BLaER1 treated with 17β-estradiol and CSF1 and Interleukin-3, amounts not matched to agents 10 nM and 100 nM (cell line): ENCODE measurements at regions not wholly inside any gene's neighbourhood (a gene's known extent, or its start where the extent isn't known, plus 50 kb on each side); places are given as distances from the start of the nearest gene placed in this dataset.
A peak's percentile ranks its signal among the peaks of the same experiment; 100 is the strongest.

ENCODE experiments used
- H3K27ac ChIP-seq, 11 experiments: shearing (Covaris generic); formaldehyde crosslinking; 2 replicates each; pipeline ENCODE4 v1.8.1; 2022
- H3K27me3 ChIP-seq, 11 experiments: shearing (Covaris generic); formaldehyde crosslinking; 2 replicates each; pipeline ENCODE4 v1.8.1; 2022
- H3K36me3 ChIP-seq, 11 experiments: shearing (Covaris generic); formaldehyde crosslinking; 2 replicates each; pipeline ENCODE4 v1.8.1; 2022
- H3K4me1 ChIP-seq, 10 experiments: shearing (Covaris generic); formaldehyde crosslinking; 2 replicates each; pipeline ENCODE4 v1.8.1; 2022
- H3K4me2 ChIP-seq, 11 experiments: shearing (Covaris generic); formaldehyde crosslinking; 2 replicates each; pipeline ENCODE4 v1.8.1; 2022
- H3K4me3 ChIP-seq, 10 experiments: shearing (Covaris generic); formaldehyde crosslinking; 2 replicates each; pipeline ENCODE4 v1.8.1; 2022
- H3K9ac ChIP-seq, 11 experiments: shearing (Covaris generic); formaldehyde crosslinking; 2 replicates each; pipeline ENCODE4 v1.8.1; 2022
- H3K9me3 ChIP-seq, 11 experiments: shearing (Covaris generic); formaldehyde crosslinking; replicated peaks in 1 of 11; 2 replicates each; pipeline ENCODE4 v1.8.1; 2022
- H4K20me1 ChIP-seq, 11 experiments: shearing (Covaris generic); formaldehyde crosslinking; 2 replicates each; pipeline ENCODE4 v1.8.1; 2022
- Cebpa-rat ChIP-seq, 11 experiments: shearing (Covaris generic); IDR thresholded peaks; 2 replicates each; pipeline ENCODE4 v1.8.1; 2022

DNA sequence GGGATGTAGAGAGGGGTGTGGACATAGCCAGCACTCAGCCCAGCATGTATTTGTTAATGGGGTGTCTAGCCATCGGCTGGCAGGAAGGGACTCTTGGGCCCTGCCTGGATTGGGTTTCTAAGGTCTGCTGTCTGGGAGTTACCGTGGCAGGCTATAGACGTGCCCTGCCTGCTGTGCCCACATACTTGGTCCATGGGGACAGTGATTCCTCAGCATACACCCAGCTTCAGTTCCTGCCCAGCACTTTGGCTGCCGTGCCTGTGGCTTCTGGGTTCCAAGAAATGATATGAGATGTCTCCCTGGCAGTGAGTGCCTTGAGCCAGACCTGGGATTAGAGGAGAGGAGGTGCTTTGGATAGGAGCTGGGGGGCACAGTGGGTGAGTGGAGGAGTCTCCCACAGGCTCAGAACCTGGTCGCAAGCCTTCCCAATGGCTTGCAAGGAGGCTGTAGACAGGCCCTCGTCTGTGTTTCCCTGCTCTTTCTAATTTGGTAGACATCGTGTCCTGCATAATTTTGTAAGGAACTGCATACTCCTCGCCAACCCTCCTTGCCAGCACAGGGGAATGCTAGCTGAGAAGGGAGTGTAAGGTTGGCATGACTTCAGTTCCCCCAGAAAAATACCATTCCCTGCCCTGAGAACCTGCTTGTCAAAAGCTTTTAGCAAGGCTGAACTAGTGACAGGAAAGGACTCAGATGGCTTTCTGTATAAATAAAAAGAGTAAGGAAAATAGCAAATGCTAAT is 287.9 kb downstream of the ZSWIM6 start:
- Histone ChIP-seq H3K4me3 (no peak overlapping the region), H3K27ac (peak overlapping the region in 9 of 11 experiments; percentile 8 to 78 (median 49); a peak in 15 of 22 replicates), H3K4me2 (peak overlapping the region; percentile 60 to 90 (median 80)), H3K27me3 (peaks cover 7 to 21% (median 10%) of the 10 kb centered on the region in 11 experiments), H4K20me1 (no peaks in the 10 kb centered on the region), H3K9ac (peak overlapping the region in 6 of 11 experiments; percentile 0 to 63 (median 18); a peak in 8 of 22 replicates), H3K36me3 (no peaks in the 10 kb centered on the region), H3K4me1 (peaks cover 17 to 42% (median 37%) of the 10 kb centered on the region in 10 experiments), H3K9me3 (no peaks in the 10 kb centered on the region)
- TF ChIP-seq Cebpa-rat (IDR thresholded peaks at IDR 0.05): no peak

DNA sequence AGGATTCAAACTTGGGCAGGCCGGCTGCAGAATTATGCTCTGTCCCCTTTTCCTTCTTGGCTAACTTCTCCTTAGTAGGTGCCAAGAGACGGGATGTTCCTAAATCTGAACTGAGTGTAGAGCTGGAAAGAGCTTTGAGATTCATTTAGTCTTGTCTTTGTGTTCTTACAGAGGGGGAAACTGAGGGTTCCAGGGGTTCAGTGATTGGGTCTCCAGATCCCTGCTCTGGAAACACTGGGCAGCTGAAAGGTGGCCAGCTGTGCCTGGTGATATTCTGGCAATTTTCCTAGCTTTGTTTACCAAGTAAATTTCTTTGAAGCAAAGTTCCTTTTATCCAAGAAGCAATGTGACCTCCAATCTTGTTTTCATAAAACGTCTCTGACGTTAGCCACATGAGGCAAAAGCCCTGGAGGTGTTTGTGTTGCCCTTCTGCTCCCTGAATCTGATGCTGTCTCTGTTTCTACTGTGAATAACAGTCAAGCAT is 288.7 kb downstream of the ZSWIM6 start:
- no peak overlapping the region for H3K4me3 ChIP-seq
- TF ChIP-seq Cebpa-rat (IDR thresholded peaks at IDR 0.05): no peak
- no peaks in the 10 kb centered on the region for H3K36me3 ChIP-seq
- H3K4me2 ChIP-seq: peak overlapping the region in 10 of 11 experiments; percentile 60 to 90 (median 83); a peak in 19 of 22 replicates
- peaks cover 25 to 49% (median 45%) of the 10 kb centered on the region in 10 experiments for H3K4me1 ChIP-seq
- no peak overlapping the region; a peak in 1 of 22 replicates for H3K27ac ChIP-seq
- H3K9me3 ChIP-seq: no peaks in the 10 kb centered on the region
- H3K9ac ChIP-seq: no peak overlapping the region
- H4K20me1 ChIP-seq: peaks cover 0 to 4% (median 0%) of the 10 kb centered on the region in 11 experiments; a peak in 4 of 22 replicates
- H3K27me3 ChIP-seq: peaks cover 12 to 29% (median 18%) of the 10 kb centered on the region in 11 experiments

DNA sequence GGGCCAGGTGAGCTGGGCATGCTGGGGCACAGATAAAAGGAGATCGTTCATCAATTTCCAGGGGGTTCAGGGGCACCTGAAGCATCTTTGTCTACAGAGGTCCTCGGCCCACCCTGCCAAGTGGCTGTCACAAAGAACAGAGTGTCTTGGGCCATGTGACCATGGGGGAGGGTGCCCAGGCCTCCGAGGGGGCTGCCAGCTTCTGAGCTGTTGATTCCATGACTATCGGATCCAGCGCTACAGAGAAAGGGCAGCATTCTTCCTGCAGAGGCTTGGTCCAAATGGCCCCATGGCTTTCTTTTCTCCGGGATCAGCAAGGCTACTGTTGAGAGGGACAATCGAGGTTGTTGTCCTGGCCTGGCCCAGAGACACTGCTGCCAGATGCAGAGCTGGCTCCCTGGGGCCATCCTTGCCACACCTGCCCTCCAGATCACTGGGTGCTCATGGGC is 289.2 kb downstream of the ZSWIM6 start:
- Histone ChIP-seq H3K4me2 (peak overlapping the region in 9 of 11 experiments; percentile 20 to 90 (median 86); a peak in 15 of 22 replicates), H3K27ac (no peak overlapping the region), H4K20me1 (peaks cover 0 to 8% (median 0%) of the 10 kb centered on the region in 11 experiments; a peak in 4 of 22 replicates), H3K4me1 (peaks cover 30 to 54% (median 50%) of the 10 kb centered on the region in 10 experiments), H3K9me3 (no peaks in the 10 kb centered on the region), H3K36me3 (no peaks in the 10 kb centered on the region), H3K4me3 (no peak overlapping the region), H3K9ac (no peak overlapping the region), H3K27me3 (peaks cover 12 to 34% (median 23%) of the 10 kb centered on the region in 11 experiments)
- no peak for TF ChIP-seq Cebpa-rat (IDR thresholded peaks at IDR 0.05)

DNA sequence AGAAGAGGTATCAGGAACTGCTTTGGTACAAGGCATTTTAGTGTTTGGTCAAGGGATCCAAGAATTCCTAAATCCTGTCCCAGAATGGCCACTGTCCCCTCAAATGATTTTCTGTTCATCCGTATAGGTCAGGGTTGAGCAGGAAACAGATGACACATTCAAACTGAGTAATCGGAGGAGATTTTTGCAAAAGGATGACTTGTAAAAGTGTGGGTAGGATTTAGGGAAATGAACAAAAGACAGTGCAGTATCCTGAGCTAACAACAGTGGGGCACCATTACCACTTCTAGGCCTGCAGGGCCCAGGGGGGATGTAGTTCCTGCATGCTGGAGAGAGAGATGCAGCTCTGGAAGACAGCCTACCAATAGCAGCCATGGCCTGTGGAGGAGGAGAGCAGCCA is 290.1 kb downstream of the ZSWIM6 start:
- peaks cover 0 to 8% (median 0%) of the 10 kb centered on the region in 11 experiments; a peak in 4 of 22 replicates for H4K20me1 ChIP-seq

DNA sequence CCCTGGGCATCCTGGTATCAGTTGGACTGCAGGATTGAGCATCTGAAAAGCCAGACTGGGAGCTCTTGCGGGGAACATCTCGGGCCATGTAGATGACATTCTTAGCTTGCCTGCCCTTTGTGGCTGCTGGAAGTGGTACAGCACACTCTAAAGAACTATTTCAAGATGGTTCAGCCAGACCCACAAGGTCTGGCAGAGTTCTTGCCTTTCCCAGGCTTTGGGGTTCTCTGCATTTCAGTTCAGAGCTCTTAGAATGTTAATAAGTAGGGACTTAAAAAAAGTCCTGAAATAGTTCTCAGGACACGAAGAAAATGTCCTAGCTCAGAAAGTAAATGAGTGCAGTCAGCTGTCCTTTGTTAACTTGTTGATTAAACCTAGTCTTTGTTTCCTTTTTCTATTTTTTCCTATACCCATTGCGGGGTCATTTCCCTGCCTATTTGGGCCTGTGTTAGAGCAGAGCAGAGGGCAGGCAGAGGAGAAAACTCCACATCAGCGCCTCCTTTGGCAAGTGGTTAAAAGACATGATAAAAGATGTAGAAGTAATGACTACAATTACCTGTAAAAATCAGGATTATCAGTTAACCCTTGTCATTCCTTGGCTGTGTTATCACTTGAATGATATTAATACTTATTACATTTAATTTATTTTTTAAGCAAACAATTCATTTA is 291.5 kb downstream of the ZSWIM6 start:
- H3K9ac ChIP-seq: no peak overlapping the region
- H3K4me3 ChIP-seq: no peak overlapping the region
- peaks cover 45 to 68% (median 53%) of the 10 kb centered on the region in 10 experiments for H3K4me1 ChIP-seq
- H4K20me1 ChIP-seq: peaks cover 0 to 8% (median 0%) of the 10 kb centered on the region in 11 experiments; a peak in 4 of 22 replicates
- H3K9me3 ChIP-seq: no peaks in the 10 kb centered on the region
- H3K4me2 ChIP-seq: no peak overlapping the region
- H3K27ac ChIP-seq: no peak overlapping the region
- no peaks in the 10 kb centered on the region for H3K36me3 ChIP-seq
- TF ChIP-seq Cebpa-rat (IDR thresholded peaks at IDR 0.05): no peak
- peaks cover 12 to 43% (median 34%) of the 10 kb centered on the region in 11 experiments for H3K27me3 ChIP-seq

More for the DNA sequence above, 290.1 kb downstream of the ZSWIM6 start:
- no peak overlapping the region for H3K27ac ChIP-seq
- no peaks in the 10 kb centered on the region for H3K36me3 ChIP-seq
- TF ChIP-seq Cebpa-rat (IDR thresholded peaks at IDR 0.05): no peak
- no peak overlapping the region for H3K9ac ChIP-seq
- no peaks in the 10 kb centered on the region for H3K9me3 ChIP-seq
- H3K27me3 ChIP-seq: peaks cover 12 to 43% (median 32%) of the 10 kb centered on the region in 11 experiments
- peaks cover 39 to 64% (median 58%) of the 10 kb centered on the region in 10 experiments for H3K4me1 ChIP-seq
- H3K4me2 ChIP-seq: peak overlapping the region in 5 of 11 experiments; percentile 5 to 49 (median 8); a peak in 7 of 22 replicates
- no peak overlapping the region for H3K4me3 ChIP-seq

DNA sequence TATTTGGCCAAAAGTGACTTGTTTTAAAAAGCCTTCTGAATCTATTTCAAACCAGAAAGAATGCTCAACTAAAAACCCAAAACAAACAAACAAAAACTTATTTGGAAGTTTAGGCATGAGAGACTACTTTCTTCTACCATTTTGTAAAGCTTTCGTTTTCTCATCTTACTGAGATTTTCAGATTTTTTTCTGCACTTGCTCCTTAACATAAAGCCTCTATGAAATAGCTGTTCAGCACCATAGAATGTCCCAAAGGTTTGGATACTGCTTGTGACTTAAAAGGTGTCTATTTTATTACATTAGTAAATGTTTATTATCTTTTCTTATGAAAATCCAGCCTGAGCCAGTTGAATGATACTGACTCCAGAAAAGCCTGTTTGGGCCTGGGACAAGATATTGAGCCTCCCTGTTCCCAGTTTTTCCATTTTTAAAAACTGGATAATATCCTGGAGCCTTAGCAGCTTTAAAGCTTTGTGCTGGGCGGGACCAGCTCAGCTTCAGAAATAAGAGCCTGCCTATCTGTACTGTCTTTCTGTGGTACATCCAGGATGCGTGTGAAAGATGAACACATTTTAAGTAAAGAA is 292.6 kb downstream of the ZSWIM6 start:
- Histone ChIP-seq H3K36me3 (no peaks in the 10 kb centered on the region), H4K20me1 (peaks cover 0 to 8% (median 0%) of the 10 kb centered on the region in 11 experiments; a peak in 4 of 22 replicates), H3K9ac (no peak overlapping the region), H3K4me1 (peaks cover 40 to 60% (median 43%) of the 10 kb centered on the region in 10 experiments), H3K4me3 (peak overlapping the region in 1 of 10 experiments; percentile 59; a peak in 2 of 20 replicates), H3K9me3 (no peaks in the 10 kb centered on the region), H3K4me2 (peak overlapping the region in 9 of 11 experiments; percentile 89 to 100 (median 98); a peak in 16 of 22 replicates), H3K27ac (no peak overlapping the region), H3K27me3 (peaks cover 12 to 43% (median 34%) of the 10 kb centered on the region in 11 experiments)
- no peak for TF ChIP-seq Cebpa-rat (IDR thresholded peaks at IDR 0.05)

DNA sequence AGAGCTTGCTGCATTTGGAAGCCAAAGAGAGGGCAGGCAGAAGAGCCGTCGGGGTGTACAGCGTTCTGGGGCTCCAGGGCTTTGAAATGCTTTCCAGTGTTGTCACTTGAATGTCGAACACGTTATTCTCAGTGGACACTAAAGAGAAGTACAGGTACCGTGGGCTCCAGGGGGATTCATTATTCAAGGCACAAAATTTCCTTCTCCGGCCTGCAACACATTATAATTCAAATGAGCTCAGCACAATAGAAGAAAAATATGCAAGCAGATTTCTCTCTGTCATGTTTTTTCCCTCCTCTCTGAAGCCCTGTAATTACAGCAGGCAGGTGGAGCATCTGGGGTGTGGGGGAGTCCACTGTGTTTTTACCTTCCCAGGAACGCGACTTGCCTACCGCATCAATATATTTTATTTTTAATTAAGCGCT is 293.1 kb downstream of the ZSWIM6 start:
- peaks cover 35 to 55% (median 38%) of the 10 kb centered on the region in 10 experiments for H3K4me1 ChIP-seq
- no peaks in the 10 kb centered on the region for H3K36me3 ChIP-seq
- H3K9ac ChIP-seq: peak overlapping the region in 8 of 11 experiments; percentile 53 to 89 (median 72); a peak in 12 of 22 replicates
- H4K20me1 ChIP-seq: peaks cover 0 to 8% (median 0%) of the 10 kb centered on the region in 11 experiments; a peak in 4 of 22 replicates
- H3K27ac ChIP-seq: peak overlapping the region in 2 of 11 experiments; percentile 83 to 86; a peak in 2 of 22 replicates
- H3K4me3 ChIP-seq: peak overlapping the region; percentile 49 to 74 (median 59); a peak in 16 of 20 replicates
- peaks cover 12 to 43% (median 34%) of the 10 kb centered on the region in 11 experiments for H3K27me3 ChIP-seq
- TF ChIP-seq Cebpa-rat (IDR thresholded peaks at IDR 0.05): no peak
- no peaks in the 10 kb centered on the region for H3K9me3 ChIP-seq
- H3K4me2 ChIP-seq: peak overlapping the region; percentile 89 to 100 (median 98)
